CD4-positive, alpha-beta T cell treated with Interleukin-6 for 4 hours (primary cell): ENCODE measurements at regions not wholly inside any gene's neighbourhood (a gene's known extent, or its start where the extent isn't known, plus 50 kb on each side); places are given as distances from the start of the nearest gene placed in this dataset.

Source experiments
- DNase-seq: peaks from one replicate; pipeline ENCODE4 v3.0.0-alpha.2; 2020; ENCODE audit warnings: mixed read lengths

- peak; percentile 61 for DNase-seq
Measured at GRCh38 chr11:35077709-35078469, 61.1 kb upstream of the CD44 start.

- DNase-seq = no peak
Measured at GRCh38 chr11:35078470-35078735, 60.6 kb upstream of the CD44 start.

- no peak for DNase-seq
Measured at GRCh38 chr11:35079611-35080010, 59.4 kb upstream of the CD44 start.

- peak; percentile 89 for DNase-seq
Measured at GRCh38 chr11:35082321-35083180, 56.4 kb upstream of the CD44 start.

GRCh38 chr11:35083181-35083430, 55.9 kb upstream of the CD44 start:
- no peak for DNase-seq

GRCh38 chr11:35083431-35084238, 55.3 kb upstream of the CD44 start:
- DNase-seq = peak; percentile 73

GRCh38 chr11:35084817-35085440, 54.0 kb upstream of the CD44 start:
- DNase-seq = no peak

- no peak for DNase-seq
Measured at GRCh38 chr11:35085531-35086165, 53.3 kb upstream of the CD44 start.

- no peak for DNase-seq
Measured at GRCh38 chr11:35087648-35088047, 51.3 kb upstream of the CD44 start.

GRCh38 chr11:35088226-35088625, 50.7 kb upstream of the CD44 start:
- DNase-seq = no peak

- DNase-seq = no peak
Measured at GRCh38 chr11:35088676-35089075, 50.3 kb upstream of the CD44 start.
